ENCODE measurements at regions not wholly inside any gene's neighbourhood (a gene's known extent, or its start where the extent isn't known, plus 50 kb on each side); places are given as distances from the start of the nearest gene placed in this dataset.

- H3K9me3 ChIP-seq (ENCODE audit: control insufficient read depth, low read length) = peaks cover 15% of the 10 kb centered on the region
- H3K4me3 Mint-ChIP-seq = no peak overlapping the region
- no peak for DNase-seq
- H3K4me1 ChIP-seq (ENCODE audit: control insufficient read depth, insufficient read depth, low read length) = no peaks in the 10 kb centered on the region
- H3K36me3 Mint-ChIP-seq (ENCODE audit: low read depth) = no peaks in the 10 kb centered on the region
- H3K27ac Mint-ChIP-seq = no peak overlapping the region
- H3K36me3 ChIP-seq (ENCODE audit: control insufficient read depth, insufficient read depth, low read length) = no peaks in the 10 kb centered on the region
- no peaks in the 10 kb centered on the region for H3K9me3 Mint-ChIP-seq
- H3K27ac ChIP-seq (ENCODE audit: low read depth, low read length) = no peak overlapping the region
- no peaks in the 10 kb centered on the region for H3K4me1 Mint-ChIP-seq
- H3K27me3 ChIP-seq (ENCODE audit: control insufficient read depth, insufficient read depth, low read length, poor library complexity, severe bottlenecking) = no peaks in the 10 kb centered on the region
- H3K9ac ChIP-seq (ENCODE audit: extremely low read depth, low read length, poor library complexity, severe bottlenecking) = no peak overlapping the region
- 82 to 87% methylated on average over 2 of the region's 2 CpGs for WGBS, 2 experiments (ENCODE audit: insufficient coverage in 1 of 2, insufficient read length in 1 of 2)
- no peak overlapping the region for H3K4me3 ChIP-seq (ENCODE audit: low read length)
- TF ChIP-seq CTCF (conservative IDR thresholded peaks at IDR 0.05) = no peak
- H3K27me3 Mint-ChIP-seq (ENCODE audit: insufficient read depth) = no peaks in the 10 kb centered on the region
These were observed 461.1 kb upstream of the CYLC2 start for GRCh38 chr9:102534031-102534430.

DNA sequence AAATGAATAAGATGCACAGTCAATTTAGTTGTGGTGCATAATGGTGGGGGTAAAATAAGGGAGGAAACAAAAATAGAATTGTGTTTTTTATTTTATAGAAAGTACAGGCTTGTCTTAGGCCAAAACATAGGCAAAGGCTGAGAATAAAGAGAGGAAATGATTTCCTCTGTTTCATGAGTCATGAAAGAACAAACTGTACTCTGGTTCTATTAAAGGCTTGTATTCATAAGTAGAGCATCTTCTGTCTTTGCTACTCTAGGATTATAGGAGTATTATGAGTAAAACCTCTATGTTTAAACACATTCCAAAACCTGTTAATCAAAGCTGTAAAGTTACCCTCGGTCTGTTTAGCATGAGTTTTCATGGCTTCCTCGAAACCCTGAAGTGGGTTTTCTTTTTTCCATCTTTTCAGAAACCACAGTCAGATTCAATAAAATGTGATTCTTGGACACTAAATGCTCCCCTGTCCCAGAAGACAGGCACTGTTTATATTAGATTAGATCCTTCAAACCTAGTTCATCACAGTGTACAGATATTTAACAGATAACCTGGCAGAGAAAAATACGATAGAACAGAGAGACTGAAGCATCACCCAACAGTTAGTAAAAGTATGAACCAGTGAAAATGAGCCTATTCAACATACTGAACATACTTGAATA, 473.9 kb upstream of the CYLC2 start:
- Mint-ChIP-seq H3K4me3 (no peak overlapping the region), H3K4me1 (peaks cover 6% of the 10 kb centered on the region), H3K36me3 (ENCODE audit: low read depth) (no peaks in the 10 kb centered on the region), H3K9me3 (peaks cover 3% of the 10 kb centered on the region), H3K27ac (no peak overlapping the region), H3K27me3 (ENCODE audit: insufficient read depth) (peaks cover 8% of the 10 kb centered on the region)
- Histone ChIP-seq H3K9ac (ENCODE audit: extremely low read depth, low read length, poor library complexity, severe bottlenecking) (no peak overlapping the region), H3K27me3 (ENCODE audit: control insufficient read depth, insufficient read depth, low read length, poor library complexity, severe bottlenecking) (no peaks in the 10 kb centered on the region), H3K27ac (ENCODE audit: low read depth, low read length) (no peak overlapping the region), H3K9me3 (ENCODE audit: control insufficient read depth, low read length) (peaks cover 38% of the 10 kb centered on the region), H3K36me3 (ENCODE audit: control insufficient read depth, insufficient read depth, low read length) (no peaks in the 10 kb centered on the region), H3K4me3 (ENCODE audit: low read length) (no peak overlapping the region), H3K4me1 (ENCODE audit: control insufficient read depth, insufficient read depth, low read length) (no peaks in the 10 kb centered on the region)
- 74 to 87% methylated on average over 2 to 3 of the region's 3 CpGs for WGBS, 2 experiments (ENCODE audit: insufficient coverage in 1 of 2, insufficient read length in 1 of 2)
- no peak for DNase-seq
- no peak for TF ChIP-seq CTCF (conservative IDR thresholded peaks at IDR 0.05)

GRCh38 chr9:102519423-102519822, 475.7 kb upstream of the CYLC2 start:
- Mint-ChIP-seq H3K27me3 (ENCODE audit: insufficient read depth) (peaks cover 8% of the 10 kb centered on the region), H3K9me3 (no peaks in the 10 kb centered on the region), H3K36me3 (ENCODE audit: low read depth) (no peaks in the 10 kb centered on the region), H3K4me1 (peaks cover 6% of the 10 kb centered on the region), H3K4me3 (no peak overlapping the region), H3K27ac (no peak overlapping the region)
- no peaks in the 10 kb centered on the region for H3K27me3 ChIP-seq (ENCODE audit: control insufficient read depth, insufficient read depth, low read length, poor library complexity, severe bottlenecking)
- no peak for DNase-seq
- no peaks in the 10 kb centered on the region for H3K4me1 ChIP-seq (ENCODE audit: control insufficient read depth, insufficient read depth, low read length)
- 92% methylated on average over 5 of the region's 5 CpGs; no CpG with 5 or more reads in 1 of the 2 experiments for WGBS, 2 experiments (ENCODE audit: insufficient coverage in 1 of 2, insufficient read length in 1 of 2)
- TF ChIP-seq CTCF (conservative IDR thresholded peaks at IDR 0.05) = no peak
- H3K27ac ChIP-seq (ENCODE audit: low read depth, low read length) = no peak overlapping the region
- H3K36me3 ChIP-seq (ENCODE audit: control insufficient read depth, insufficient read depth, low read length) = no peaks in the 10 kb centered on the region
- no peak overlapping the region for H3K4me3 ChIP-seq (ENCODE audit: low read length)
- no peak overlapping the region for H3K9ac ChIP-seq (ENCODE audit: extremely low read depth, low read length, poor library complexity, severe bottlenecking)
- peaks cover 32% of the 10 kb centered on the region for H3K9me3 ChIP-seq (ENCODE audit: control insufficient read depth, low read length)
